ENCODE measurements at regions not wholly inside any gene's neighbourhood (a gene's known extent, or its start where the extent isn't known, plus 50 kb on each side); places are given as distances from the start of the nearest gene placed in this dataset.

GRCh38 chr11:134521452-134522289 lies 109.6 kb upstream of the B3GAT1 start:
- Histone ChIP-seq H3K9me3 (no peaks in the 10 kb centered on the region), H3K4me3 (no peak overlapping the region), H3K27ac (no peak overlapping the region), H3K27me3 (no peaks in the 10 kb centered on the region), H3K4me1 (no peaks in the 10 kb centered on the region), H3K36me3 (no peaks in the 10 kb centered on the region)
- TF ChIP-seq EP300 (IDR thresholded peaks at IDR 0.05): no peak
- no peak for TF ChIP-seq POLR2AphosphoS5 (IDR thresholded peaks at IDR 0.05)
- no peak for TF ChIP-seq CTCF (IDR thresholded peaks at IDR 0.05)
- TF ChIP-seq POLR2A (IDR thresholded peaks at IDR 0.05): no peak
- DNase-seq: no peak
- 83 to 84% methylated on average over 18 of the region's 18 CpGs for WGBS, 2 donors
- intact Hi-C loops (cut with DNase I): no loop called here

- no peak for DNase-seq
- H3K27me3 ChIP-seq: no peaks in the 10 kb centered on the region
- H3K9me3 ChIP-seq: no peaks in the 10 kb centered on the region
- no peaks in the 10 kb centered on the region for H3K36me3 ChIP-seq
- no peak overlapping the region for H3K27ac ChIP-seq
- TF ChIP-seq POLR2AphosphoS5 (IDR thresholded peaks at IDR 0.05) (no peak), EP300 (IDR thresholded peaks at IDR 0.05) (no peak), CTCF (IDR thresholded peaks at IDR 0.05) (no peak), POLR2A (IDR thresholded peaks at IDR 0.05) (no peak)
- intact Hi-C loops (cut with DNase I): no loop called here
- H3K4me3 ChIP-seq: no peak overlapping the region
- H3K4me1 ChIP-seq: no peaks in the 10 kb centered on the region
- 92 to 96% methylated on average over 14 of the region's 14 CpGs for WGBS, 2 donors
Observed at GRCh38 chr11:134521001-134521400, 109.0 kb upstream of the B3GAT1 start.

- H3K27ac ChIP-seq: no peak overlapping the region
- H3K9me3 ChIP-seq: no peaks in the 10 kb centered on the region
- TF ChIP-seq EP300 (IDR thresholded peaks at IDR 0.05): no peak
- no peak for TF ChIP-seq POLR2AphosphoS5 (IDR thresholded peaks at IDR 0.05)
- no peak for TF ChIP-seq POLR2A (IDR thresholded peaks at IDR 0.05)
- TF ChIP-seq CTCF (IDR thresholded peaks at IDR 0.05): no peak
- H3K36me3 ChIP-seq: no peaks in the 10 kb centered on the region
- H3K4me3 ChIP-seq: no peak overlapping the region
- H3K4me1 ChIP-seq: no peaks in the 10 kb centered on the region
- 35 to 73% methylated on average over 7 of the region's 7 CpGs for WGBS, 2 donors
- peak; percentile 39 for DNase-seq
- no peaks in the 10 kb centered on the region for H3K27me3 ChIP-seq
- intact Hi-C loops (cut with DNase I): no loop called here
Observed at GRCh38 chr11:134519788-134520187, 107.7 kb upstream of the B3GAT1 start.

GRCh38 chr11:134519390-134519750 lies 107.3 kb upstream of the B3GAT1 start:
- Histone ChIP-seq H3K27ac (no peak overlapping the region), H3K27me3 (no peaks in the 10 kb centered on the region), H3K4me3 (no peak overlapping the region), H3K9me3 (no peaks in the 10 kb centered on the region), H3K36me3 (no peaks in the 10 kb centered on the region), H3K4me1 (no peaks in the 10 kb centered on the region)
- DNase-seq: peak; percentile 40
- TF ChIP-seq POLR2AphosphoS5 (IDR thresholded peaks at IDR 0.05) (no peak), EP300 (IDR thresholded peaks at IDR 0.05) (no peak), POLR2A (IDR thresholded peaks at IDR 0.05) (no peak), CTCF (IDR thresholded peaks at IDR 0.05) (no peak)
- intact Hi-C loops (cut with DNase I): no loop called here
- WGBS, 2 donors: 86 to 88% methylated on average over 6 of the region's 6 CpGs

Measured in sigmoid colon (tissue), 6 donors.